ENCODE measurements at regions not wholly inside any gene's neighbourhood (a gene's known extent, or its start where the extent isn't known, plus 50 kb on each side); places are given as distances from the start of the nearest gene placed in this dataset.

DNA sequence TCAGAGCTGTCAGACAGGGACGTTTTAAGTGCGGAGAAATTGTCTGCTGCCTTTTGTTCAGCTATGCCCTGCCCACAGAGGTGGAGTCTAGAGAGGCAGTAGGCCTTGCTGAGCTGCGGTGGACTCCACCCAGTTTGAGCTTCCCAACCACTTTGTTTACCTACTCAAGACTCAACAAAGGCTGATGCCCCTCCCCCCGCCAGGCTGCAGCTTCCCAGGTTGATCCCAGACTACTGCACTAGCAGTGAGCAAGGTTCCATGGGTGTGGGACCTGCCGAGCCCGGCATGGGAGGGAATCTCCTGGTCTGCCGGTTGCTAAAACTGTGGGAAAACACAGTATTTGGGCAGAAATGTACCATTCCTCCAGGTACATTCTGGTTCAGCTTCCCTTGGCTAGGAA, 282.1 kb downstream of the VGLL3 start:
- TF ChIP-seq CTCF (conservative IDR thresholded peaks at IDR 0.05; ENCODE audit: low read depth, low read length) (no peak), EZH2phosphoT487 (IDR thresholded peaks at IDR 0.05; ENCODE audit: borderline replicate concordance, low read length) (no peak), EZH2 (IDR thresholded peaks at IDR 0.05; ENCODE audit: low read length, unreplicated experiment) (no peak)
